Osteocyte (in vitro differentiated cells): ENCODE measurements at regions not wholly inside any gene's neighbourhood (a gene's known extent, or its start where the extent isn't known, plus 50 kb on each side); places are given as distances from the start of the nearest gene placed in this dataset.

Experiments
- DNase-seq: peaks from one replicate; pipeline ENCODE4 v3.0.0; 2021; ENCODE audit warnings: mixed read lengths; ENCODE audit not compliant: unreplicated experiment; ENCODE audit errors: extremely low spot score
- H3K27ac Mint-ChIP-seq: one replicate; pipeline ENCODE4 v1.8.0; 2021; ENCODE audit warnings: mild to moderate bottlenecking, mixed read lengths; ENCODE audit not compliant: unreplicated experiment
- H3K27me3 Mint-ChIP-seq: one replicate; pipeline ENCODE4 v1.8.0; 2021; ENCODE audit warnings: mixed read lengths; ENCODE audit not compliant: unreplicated experiment
- H3K36me3 Mint-ChIP-seq: one replicate; pipeline ENCODE4 v1.8.0; 2021; ENCODE audit warnings: mixed read lengths; ENCODE audit not compliant: unreplicated experiment
- H3K4me1 Mint-ChIP-seq: one replicate; pipeline ENCODE4 v1.8.0; 2021; ENCODE audit warnings: mixed read lengths; ENCODE audit not compliant: unreplicated experiment
- H3K4me3 Mint-ChIP-seq: one replicate; pipeline ENCODE4 v1.8.0; 2021; ENCODE audit warnings: mild to moderate bottlenecking, moderate library complexity, mixed read lengths; ENCODE audit not compliant: unreplicated experiment
- H3K9me3 Mint-ChIP-seq: one replicate; pipeline ENCODE4 v1.8.0; 2021; ENCODE audit warnings: mixed read lengths; ENCODE audit not compliant: unreplicated experiment
- TF ChIP-seq, protein P1 (sequence below): fragments of 200-600 bp; sonication (generic); IDR thresholded peaks from 2 replicates; pipeline ENCODE4 v1.5.0; 2021; ENCODE audit warnings: antibody characterized with exemption, mild to moderate bottlenecking, moderate library complexity

DNA sequence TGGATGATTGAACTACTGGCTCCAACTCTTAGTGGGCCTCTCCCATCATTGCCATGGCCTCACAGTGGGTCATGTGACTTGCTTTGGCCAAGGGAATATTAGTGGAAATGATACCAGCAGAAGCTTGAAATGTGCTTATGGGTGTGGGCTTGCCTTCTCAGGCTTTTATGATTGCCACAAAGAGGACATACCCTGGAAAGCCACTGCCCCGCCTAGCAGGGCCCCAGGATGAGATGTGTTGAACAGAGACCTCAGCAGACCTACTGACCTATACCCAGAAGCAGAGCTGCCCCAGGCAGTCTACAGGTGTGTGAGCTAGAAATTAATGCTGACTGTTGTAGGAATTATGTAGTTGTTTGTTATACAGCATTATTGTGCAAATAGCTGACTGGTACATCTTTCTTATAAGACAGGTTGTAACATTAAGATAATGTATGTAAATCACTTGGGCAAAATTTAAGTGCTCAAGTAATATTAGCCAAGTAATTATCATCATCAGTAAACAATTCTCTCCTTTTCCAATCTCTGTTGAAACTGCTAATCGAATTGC, 67.8 kb upstream of the CDH5 start:
- DNase-seq: no peak
- H3K4me1 Mint-ChIP-seq: no peaks in the 10 kb centered on the region
- TF ChIP-seq, protein P1, sequence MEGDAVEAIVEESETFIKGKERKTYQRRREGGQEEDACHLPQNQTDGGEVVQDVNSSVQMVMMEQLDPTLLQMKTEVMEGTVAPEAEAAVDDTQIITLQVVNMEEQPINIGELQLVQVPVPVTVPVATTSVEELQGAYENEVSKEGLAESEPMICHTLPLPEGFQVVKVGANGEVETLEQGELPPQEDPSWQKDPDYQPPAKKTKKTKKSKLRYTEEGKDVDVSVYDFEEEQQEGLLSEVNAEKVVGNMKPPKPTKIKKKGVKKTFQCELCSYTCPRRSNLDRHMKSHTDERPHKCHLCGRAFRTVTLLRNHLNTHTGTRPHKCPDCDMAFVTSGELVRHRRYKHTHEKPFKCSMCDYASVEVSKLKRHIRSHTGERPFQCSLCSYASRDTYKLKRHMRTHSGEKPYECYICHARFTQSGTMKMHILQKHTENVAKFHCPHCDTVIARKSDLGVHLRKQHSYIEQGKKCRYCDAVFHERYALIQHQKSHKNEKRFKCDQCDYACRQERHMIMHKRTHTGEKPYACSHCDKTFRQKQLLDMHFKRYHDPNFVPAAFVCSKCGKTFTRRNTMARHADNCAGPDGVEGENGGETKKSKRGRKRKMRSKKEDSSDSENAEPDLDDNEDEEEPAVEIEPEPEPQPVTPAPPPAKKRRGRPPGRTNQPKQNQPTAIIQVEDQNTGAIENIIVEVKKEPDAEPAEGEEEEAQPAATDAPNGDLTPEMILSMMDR: no peak
- peaks cover 30% of the 10 kb centered on the region for H3K27me3 Mint-ChIP-seq
- H3K36me3 Mint-ChIP-seq: no peaks in the 10 kb centered on the region
- no peak overlapping the region for H3K27ac Mint-ChIP-seq
- H3K4me3 Mint-ChIP-seq: no peak overlapping the region
- no peaks in the 10 kb centered on the region for H3K9me3 Mint-ChIP-seq

DNA sequence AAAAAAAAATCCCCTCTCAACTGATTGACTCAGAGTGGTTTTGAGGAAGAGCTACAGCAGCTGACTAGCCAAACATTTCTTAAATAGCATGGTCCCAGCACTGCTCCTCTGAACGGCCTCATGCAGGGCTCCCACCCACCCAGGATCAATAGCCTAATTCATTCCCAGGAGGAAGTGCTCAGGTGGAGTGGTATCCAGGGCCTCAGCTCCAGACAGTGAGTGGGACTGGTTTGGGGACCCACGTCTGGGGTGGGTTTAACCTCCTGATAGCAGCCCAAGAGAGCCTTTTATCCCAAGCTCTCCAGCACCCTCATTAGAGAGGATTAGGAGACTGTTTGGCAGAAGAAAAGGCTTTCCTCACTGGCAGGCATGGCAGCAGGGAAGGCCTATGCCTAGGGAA, 68.5 kb upstream of the CDH5 start:
- H3K9me3 Mint-ChIP-seq: no peaks in the 10 kb centered on the region
- TF ChIP-seq, protein P1: no peak
- no peak overlapping the region for H3K27ac Mint-ChIP-seq
- peak; percentile 38 for DNase-seq
- H3K4me3 Mint-ChIP-seq: no peak overlapping the region
- H3K4me1 Mint-ChIP-seq: no peaks in the 10 kb centered on the region
- H3K36me3 Mint-ChIP-seq: no peaks in the 10 kb centered on the region
- H3K27me3 Mint-ChIP-seq: peaks cover 37% of the 10 kb centered on the region

DNA sequence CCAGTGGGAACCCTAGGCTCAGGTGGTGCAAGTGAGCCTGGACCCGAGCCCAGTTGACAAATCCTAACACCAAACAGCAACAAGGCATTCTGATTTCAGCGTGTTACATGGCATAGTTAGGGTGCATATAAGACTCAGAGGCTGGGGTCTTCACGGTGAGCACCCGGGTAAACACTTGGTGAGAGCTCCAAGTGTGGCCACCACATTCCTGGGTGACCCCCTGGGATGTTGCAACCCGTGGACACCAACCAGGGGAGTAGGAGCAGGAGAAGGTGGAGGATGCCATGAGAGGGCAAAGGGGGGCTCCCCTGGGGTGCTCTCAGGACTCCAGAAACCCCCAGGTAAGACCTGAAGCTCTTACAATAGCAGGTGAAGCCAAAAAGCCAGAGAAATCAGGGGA, 69.9 kb upstream of the CDH5 start:
- peaks cover 45% of the 10 kb centered on the region for H3K27me3 Mint-ChIP-seq
- TF ChIP-seq, protein P1: no peak
- no peak overlapping the region for H3K27ac Mint-ChIP-seq
- H3K4me3 Mint-ChIP-seq: no peak overlapping the region
- H3K36me3 Mint-ChIP-seq: no peaks in the 10 kb centered on the region
- peak; percentile 77 for DNase-seq
- H3K9me3 Mint-ChIP-seq: no peaks in the 10 kb centered on the region
- H3K4me1 Mint-ChIP-seq: no peaks in the 10 kb centered on the region

DNA sequence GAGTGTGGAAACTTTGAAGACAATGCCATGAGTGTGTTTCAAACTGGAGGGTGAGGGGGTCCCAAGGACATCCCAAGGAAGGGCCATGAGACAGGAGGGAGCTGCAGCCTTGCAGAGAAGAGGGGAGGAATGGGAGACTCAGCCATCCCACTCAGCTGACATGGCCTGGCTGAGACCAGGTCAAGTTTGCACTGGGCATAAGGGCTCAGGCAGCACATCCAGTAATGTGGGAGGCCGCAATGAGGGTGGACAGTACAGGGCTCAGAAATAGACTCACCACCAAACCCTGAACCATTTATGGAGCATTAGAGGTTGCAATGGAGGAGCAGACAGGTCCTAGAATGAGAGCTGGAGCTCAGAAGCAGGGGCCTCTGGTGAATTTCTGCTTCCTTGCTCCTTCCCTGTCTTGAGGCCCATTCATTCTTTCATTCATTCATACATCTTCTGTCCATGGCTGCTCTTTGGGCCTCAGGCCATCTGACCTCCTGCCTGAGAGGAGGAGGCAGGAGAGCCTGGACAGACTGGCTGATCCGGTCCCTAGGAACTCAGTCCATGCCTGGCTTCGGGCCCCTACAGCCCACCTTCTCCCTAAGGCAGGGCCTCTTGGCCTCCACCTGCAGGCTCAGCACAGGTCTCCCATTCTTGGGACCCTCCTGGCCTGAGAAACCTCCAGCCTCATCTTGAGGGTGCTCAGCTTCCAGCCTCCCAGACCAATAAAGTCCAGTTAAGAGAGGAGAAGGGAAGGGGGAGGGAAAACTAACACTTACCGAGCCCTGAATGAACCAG, 70.5 kb upstream of the CDH5 start:
- Mint-ChIP-seq H3K36me3 (no peaks in the 10 kb centered on the region), H3K9me3 (no peaks in the 10 kb centered on the region), H3K4me3 (no peak overlapping the region), H3K4me1 (no peaks in the 10 kb centered on the region), H3K27ac (no peak overlapping the region), H3K27me3 (peaks cover 46% of the 10 kb centered on the region)
- peak; percentile 65 for DNase-seq
- TF ChIP-seq, protein P1: no peak

DNA sequence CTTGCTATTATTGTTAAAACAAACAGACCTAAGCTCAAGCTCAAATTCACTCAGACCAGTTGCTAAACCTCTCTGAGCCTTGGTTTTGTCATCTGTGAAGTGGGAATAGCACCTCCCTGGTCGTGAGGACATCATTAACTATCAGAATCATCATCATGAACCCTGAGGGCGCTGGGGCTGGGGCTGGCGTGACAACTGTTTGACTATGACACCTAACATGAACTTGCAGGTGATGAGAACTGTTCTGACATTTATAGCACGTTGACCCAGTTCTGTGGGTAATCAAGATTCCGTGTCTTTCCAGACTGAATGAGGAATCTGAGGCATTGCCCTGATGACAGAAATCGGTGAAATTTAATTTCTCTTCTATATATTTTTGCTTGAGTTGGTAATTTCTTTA, 71.3 kb upstream of the CDH5 start:
- no peaks in the 10 kb centered on the region for H3K9me3 Mint-ChIP-seq
- H3K36me3 Mint-ChIP-seq: no peaks in the 10 kb centered on the region
- TF ChIP-seq, protein P1: no peak
- DNase-seq: peak; percentile 62
- H3K27me3 Mint-ChIP-seq: peaks cover 46% of the 10 kb centered on the region
- H3K4me1 Mint-ChIP-seq: no peaks in the 10 kb centered on the region
- no peak overlapping the region for H3K4me3 Mint-ChIP-seq
- no peak overlapping the region for H3K27ac Mint-ChIP-seq
